ENCODE measurements at regions not wholly inside any gene's neighbourhood (a gene's known extent, or its start where the extent isn't known, plus 50 kb on each side); places are given as distances from the start of the nearest gene placed in this dataset.

DNA sequence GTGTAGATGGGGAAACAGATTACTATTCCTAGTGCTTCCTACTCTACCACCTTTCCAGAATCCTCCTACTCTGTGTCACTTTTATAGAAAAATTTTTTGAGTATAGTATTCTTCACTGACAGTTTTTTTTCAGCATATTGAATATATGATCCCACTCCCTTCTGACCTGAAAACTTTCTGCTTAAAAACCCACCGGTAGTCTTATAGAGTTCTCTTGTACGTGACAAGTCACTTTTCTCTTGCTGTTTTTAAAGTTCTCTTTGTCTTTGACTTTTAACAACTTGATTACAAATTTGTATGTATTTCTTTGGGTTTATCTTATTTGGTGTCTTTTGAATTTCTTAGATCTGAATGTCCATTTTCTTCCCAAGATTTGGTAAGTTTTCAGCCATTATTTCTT, 133.6 kb upstream of the SLC38A2 start:
- TF ChIP-seq, protein P1, sequence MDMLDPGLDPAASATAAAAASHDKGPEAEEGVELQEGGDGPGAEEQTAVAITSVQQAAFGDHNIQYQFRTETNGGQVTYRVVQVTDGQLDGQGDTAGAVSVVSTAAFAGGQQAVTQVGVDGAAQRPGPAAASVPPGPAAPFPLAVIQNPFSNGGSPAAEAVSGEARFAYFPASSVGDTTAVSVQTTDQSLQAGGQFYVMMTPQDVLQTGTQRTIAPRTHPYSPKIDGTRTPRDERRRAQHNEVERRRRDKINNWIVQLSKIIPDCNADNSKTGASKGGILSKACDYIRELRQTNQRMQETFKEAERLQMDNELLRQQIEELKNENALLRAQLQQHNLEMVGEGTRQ (CRISPR knock-in tag; IDR thresholded peaks at IDR 0.05): no peak
- TF ChIP-seq, protein P2, sequence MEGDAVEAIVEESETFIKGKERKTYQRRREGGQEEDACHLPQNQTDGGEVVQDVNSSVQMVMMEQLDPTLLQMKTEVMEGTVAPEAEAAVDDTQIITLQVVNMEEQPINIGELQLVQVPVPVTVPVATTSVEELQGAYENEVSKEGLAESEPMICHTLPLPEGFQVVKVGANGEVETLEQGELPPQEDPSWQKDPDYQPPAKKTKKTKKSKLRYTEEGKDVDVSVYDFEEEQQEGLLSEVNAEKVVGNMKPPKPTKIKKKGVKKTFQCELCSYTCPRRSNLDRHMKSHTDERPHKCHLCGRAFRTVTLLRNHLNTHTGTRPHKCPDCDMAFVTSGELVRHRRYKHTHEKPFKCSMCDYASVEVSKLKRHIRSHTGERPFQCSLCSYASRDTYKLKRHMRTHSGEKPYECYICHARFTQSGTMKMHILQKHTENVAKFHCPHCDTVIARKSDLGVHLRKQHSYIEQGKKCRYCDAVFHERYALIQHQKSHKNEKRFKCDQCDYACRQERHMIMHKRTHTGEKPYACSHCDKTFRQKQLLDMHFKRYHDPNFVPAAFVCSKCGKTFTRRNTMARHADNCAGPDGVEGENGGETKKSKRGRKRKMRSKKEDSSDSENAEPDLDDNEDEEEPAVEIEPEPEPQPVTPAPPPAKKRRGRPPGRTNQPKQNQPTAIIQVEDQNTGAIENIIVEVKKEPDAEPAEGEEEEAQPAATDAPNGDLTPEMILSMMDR (IDR thresholded peaks at IDR 0.05): no peak

Measured in WTC11 (cell line).